HG03175 (cell line): ENCODE measurements at regions not wholly inside any gene's neighbourhood (a gene's known extent, or its start where the extent isn't known, plus 50 kb on each side); places are given as distances from the start of the nearest gene placed in this dataset.

Source experiments
- ATAC-seq: cut with Tn5 transposase; IDR thresholded peaks from one replicate; pipeline ENCODE4 v1.9.1; 2021; ENCODE audit warnings: mild to moderate bottlenecking, moderate library complexity; ENCODE audit not compliant: unreplicated experiment

DNA sequence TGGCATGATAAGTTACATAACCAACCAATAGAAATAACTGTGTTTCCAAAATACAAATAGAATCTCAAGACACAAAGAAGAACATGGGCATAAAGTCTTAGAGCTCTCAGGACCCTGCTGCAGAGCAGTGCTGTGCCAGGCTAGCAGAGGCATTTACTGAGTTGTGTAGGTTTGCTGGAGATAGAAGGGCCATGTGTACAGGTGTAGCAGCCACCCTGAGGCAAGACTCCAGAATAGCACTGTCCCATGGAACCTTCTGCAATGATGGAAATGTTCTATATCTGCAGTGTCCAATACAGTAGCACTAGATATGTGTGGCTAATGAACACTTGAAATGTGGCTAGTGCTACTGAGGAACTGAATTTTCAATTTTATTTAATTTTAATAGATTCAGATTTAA lies 267.0 kb upstream of the UMPS start:
- no peak for ATAC-seq

DNA sequence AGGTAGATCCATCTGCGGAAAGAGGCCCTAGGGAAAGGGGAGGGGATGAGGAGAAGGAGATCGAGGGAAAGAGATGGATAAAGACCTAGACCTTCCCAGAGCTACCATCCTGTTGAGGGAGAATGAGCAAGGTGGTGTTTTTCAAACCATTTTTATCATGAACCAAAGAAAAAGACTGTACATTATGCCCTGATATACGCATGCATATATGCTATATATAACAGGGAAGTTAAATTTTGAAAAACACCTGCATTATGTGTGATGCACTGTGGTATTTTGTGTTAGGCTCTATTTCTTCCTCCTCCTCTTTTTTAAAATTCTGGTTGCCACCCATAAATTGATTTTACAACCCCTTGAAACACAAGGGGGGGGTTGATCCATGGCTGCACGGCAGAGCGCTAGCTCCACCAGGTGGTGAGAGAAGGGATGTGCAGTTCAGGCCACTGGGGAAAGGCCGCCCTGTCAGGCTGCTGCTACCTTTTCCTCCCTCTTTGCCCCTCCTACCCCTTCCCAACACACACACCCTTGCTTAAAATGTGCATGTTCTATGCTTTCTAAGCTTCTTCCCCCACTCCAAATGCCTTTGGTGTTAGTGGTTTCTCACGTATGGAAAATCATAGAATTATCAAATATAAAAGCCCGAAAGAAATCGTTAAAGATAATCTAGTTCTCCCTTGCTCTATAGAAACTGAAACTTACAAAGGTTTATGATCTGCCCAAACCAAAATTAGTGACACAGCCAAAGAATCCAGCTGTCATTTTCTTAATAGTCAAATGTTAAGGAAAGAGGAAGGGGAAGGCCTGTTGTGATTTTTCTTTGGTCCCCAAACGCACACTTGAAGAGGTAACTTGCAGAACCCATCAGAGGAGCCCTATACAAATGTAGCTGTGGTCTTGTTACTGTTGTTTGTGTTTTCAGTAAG lies 262.0 kb upstream of the UMPS start:
- no peak for ATAC-seq

DNA sequence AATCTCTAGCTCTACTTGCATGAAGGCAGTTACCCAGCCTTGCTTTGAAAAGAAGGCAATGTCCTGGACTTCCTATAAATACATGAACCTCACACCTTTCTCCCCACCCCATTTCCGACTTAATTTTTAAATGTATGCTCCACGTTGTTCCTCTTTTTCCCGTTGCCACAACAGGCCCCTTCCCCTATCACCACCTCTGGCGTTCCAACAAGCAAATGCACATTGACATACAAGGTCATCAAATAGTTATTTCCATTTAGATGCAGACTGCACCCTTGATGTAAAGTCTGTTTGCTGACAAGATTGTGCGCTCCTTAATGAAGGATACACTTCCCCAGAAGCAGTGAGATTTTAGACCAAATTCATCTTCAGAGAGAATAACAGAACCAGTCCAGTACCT lies 260.7 kb upstream of the UMPS start:
- no peak for ATAC-seq

DNA sequence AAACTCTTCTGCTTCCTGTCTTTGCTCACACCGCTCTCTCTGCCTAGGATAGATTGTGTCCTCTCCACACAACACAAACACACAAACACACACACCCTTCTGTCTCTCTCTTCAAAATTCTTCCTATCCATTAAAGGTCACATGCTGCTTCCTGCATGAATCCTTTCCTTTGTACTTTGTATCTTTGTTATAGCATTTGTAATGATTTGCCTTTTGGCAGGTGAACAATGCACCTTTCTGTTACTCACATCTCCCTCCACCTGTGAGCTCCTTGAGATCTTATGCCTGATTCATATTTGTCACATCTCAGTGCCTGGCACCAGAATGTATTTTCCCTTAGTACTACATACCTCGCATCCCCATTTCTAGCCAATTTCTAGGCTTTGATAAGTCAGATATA lies 251.4 kb upstream of the UMPS start:
- ATAC-seq, result no peak

DNA sequence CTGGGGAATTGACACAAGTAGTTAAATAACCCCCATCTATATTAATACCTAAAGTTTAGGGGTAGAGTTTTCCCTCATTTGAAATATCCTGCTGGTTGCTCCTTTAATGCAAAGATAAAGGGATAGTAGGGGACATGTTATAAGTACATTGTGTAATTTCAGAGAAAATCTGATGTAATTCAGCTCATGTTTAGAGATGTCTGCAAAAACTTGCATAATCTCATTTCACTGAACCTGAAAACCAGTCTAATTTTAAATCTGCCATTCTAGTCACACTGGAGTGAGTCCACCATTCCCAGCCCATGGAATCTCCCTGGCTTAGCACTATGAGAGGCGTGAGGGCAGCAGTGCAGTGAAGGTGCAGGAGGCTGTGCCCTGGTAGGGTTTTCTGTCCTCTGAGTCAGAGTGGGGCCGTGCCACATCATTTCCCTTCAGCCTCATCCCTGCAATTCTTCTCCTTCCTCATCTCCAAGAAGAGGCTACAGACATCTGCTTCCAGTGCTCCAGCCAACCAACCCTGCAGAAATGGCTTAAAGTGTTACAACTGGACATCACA lies 246.3 kb upstream of the UMPS start:
- no peak for ATAC-seq

DNA sequence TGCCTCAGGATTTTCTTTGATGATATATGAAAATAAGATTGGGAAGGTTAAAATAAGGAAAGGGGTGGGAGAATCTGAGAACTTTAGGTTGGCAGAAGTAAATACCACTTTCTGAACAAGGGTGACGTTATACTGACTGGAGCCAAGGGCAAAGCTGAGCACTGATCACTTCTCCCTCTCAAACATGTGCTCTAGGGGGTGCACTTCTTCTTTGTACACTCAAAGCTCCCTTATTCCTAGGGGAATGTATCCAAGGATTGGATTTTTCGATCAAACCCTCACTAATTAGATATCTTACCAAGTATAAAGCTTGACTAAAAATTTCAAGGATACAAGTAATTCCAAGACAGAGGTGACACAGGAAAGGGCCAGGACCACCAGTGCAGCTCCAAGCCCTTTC lies 243.9 kb upstream of the UMPS start:
- no peak for ATAC-seq

DNA sequence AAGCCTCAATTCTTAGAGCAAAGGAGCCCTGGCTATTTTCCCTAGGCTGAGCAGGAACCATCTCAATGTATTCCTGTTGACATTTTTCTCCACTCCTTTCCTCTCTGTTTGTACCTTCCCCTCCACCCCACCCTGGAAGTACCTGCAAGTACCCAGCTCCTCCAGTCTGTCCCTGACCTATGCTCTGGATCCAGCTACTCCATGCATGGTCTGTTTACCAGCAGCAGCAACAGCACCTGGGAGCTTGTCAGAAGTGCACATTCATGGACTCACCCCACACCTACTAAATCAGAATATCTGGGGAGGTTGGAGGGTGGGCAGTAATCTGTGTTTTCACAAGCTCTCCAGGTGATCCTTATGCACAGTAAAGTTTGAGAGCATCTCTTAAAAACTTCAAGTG lies 240.7 kb upstream of the UMPS start:
- ATAC-seq, result no peak

DNA sequence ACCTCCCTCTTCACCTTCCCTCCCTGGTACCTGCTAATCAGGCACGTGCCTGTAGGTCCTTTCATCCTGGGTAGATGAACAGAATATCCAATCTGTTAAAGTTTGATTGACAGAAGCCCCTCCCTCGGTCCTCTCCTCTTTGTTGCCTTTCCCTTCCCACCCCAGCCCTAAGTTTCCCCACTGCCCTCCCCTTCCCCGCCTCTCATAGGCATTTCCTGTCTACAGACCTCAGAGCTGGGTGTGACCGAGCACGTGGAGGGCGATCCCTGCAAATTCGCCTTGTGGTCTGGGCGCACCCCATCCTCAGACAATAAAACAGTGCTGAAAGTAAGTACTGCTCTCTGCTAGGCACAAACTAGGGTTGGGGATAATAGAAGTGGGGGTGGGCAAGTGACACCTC lies 239.2 kb upstream of the UMPS start:
- no peak for ATAC-seq

DNA sequence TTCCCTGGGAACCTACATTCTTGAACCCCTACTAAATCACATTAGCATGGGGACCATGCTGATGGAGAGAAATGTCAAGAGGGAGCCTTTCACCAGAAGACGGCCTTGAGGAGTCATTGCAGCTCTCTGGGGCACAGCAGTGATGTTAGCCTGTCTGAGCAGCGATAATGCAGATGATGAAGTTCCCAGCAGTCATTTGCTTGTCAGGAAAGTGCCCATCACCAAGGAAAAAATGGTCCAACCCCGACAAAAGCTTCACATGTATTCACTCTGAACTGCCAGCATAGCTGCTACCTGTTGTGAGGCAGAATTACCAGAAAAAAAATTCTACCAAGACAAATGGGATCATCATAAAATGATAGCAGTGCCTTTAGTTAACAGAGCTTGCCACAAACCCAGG lies 238.4 kb upstream of the UMPS start:
- ATAC-seq, result no peak

DNA sequence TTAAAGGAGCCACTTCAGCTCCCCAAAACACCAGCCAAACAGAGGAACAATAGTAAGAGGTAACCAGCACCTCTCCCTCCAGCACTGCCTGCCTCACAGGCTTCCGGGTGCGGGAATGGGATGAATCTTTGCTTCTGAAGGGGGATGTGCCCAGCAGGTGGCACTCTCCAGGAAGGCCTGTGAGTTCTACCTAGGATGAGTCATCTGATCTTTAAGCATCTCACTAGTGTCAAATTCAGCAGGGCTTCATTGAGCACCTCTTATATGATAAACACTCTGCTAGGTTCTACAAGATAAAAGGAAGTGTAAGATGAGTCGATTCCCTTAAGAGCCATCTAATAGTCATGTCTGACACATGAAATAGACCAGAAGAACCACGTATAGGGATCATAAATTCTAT lies 237.4 kb upstream of the UMPS start:
- no peak for ATAC-seq

DNA sequence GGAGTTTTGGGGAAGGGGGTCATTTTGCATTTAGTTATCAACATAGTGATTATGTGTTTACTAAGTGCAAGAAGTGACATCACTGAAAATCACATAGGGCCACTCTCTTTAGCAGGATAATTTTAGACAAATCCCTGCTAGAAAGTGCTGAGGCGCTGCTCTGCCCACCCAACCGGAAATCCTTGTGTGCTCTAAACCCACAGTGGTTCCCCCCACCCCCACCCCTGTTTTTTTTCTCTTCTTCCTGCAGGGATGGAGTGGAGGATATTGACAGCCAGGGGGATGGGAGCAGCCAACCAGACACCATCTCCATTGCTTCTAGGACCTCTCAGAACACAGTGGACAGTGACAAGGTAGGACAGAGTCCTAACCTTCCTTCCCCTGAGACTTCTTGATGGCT lies 234.2 kb upstream of the UMPS start:
- no peak for ATAC-seq

DNA sequence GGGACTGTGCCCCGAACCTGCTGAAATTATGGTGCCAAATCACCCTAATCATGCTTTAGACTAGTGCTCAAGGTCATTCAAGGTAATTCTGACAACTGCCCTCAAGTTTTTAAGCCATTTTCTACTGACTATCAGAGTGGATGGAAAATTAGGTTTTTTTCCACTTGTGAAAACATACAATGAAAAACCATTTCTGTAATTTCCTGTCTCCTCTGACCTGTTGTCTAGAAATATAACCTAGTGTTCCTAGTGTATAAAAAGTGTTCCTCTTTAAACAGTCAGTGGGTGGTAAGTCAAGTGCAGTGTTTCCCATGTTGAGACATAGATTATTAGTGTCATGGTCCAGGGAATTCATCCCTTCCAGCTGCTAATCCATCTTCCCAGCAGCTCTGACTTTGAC lies 232.8 kb upstream of the UMPS start:
- ATAC-seq, result no peak

DNA sequence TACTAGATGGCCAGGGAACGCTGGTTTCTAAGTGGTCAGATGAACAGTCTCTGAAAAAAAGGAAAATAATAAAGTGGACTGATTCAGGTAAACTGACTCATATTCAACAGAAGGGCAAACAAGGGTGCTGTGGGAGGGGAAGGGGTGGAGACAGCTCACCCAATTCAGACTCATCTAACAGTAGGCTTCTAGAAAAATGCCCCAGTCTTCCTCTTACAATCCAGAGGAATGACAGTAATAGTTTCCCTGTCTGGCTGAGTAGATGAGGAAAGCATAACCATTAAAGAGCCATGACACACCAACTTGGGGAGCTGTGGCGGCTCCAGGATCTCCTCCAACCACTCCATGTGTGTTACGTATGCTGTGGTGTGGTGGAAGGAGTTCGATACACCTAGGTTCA lies 231.4 kb upstream of the UMPS start:
- ATAC-seq, result no peak

DNA sequence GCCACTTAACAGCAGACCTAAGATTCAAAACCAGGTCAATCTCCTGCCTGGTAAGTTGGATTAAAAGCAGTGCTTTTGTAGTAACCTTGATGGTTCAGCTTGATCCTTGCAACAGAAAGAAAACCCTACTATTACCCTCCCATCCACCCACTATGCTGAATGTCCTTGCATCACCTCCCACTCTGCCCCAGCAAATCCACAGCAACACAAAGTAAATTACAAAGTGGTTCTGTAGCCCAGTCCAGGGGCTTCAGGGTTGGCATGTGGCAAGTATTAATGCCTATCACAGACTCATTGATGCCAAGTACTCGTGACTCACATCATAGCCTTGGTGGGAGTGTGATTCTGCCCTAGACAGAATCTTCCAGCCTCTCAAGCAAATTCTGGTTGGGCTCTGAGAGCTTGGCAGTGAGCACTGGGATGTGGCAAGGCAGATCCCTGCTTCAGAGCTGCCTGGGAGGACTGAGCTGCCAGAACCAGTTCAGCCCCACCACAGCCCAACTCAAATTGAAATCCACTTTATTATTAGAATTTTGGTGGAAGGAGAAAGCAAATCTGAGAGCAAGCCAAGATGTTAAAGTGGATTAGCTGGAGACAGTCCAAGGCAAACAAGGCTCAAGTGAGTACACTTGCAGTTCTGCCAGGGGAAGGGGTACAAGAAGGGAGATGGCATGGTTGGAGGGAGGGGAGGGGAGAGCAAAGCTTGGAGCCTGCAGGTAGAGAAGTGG lies 225.8 kb upstream of the UMPS start:
- ATAC-seq, result no peak

DNA sequence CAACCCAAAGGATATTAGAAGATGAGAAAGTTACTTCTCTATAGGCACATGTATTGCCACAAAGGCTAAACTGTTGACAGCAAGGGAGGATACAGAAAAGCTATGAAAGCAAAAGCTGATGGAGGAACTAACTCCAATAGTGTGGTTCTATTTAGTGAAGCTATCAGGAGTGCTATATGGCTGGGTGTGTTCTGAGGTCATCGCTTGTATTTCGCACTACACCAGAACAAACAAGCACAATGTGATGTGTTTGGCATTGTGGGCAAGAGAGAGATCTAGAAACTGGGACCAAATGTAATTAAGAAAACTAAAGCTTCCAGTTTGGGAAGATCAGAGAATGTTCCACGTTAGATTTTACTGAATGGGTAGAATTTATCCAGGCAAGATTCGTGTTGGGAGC lies 220.4 kb upstream of the UMPS start:
- ATAC-seq, result no peak

DNA sequence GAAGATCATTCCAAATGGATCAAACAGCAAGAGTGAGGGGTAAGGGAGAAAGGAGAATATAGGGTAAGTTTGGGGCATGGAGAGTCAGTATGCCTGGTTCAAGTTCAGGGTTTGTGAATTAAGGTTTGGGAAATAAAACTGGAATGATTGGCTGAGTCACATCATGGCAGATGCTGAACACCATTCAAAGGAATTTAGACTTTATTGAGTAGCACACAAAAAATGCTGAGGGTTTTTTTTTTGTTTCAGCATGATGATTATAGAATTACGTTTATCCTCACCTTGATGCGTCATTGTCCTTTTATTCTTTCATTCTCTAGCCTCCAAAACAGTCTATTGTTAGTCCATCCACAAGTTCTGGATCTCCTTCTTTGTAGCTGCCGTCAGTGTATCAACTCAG lies 220.0 kb upstream of the UMPS start:
- ATAC-seq, result no peak

DNA sequence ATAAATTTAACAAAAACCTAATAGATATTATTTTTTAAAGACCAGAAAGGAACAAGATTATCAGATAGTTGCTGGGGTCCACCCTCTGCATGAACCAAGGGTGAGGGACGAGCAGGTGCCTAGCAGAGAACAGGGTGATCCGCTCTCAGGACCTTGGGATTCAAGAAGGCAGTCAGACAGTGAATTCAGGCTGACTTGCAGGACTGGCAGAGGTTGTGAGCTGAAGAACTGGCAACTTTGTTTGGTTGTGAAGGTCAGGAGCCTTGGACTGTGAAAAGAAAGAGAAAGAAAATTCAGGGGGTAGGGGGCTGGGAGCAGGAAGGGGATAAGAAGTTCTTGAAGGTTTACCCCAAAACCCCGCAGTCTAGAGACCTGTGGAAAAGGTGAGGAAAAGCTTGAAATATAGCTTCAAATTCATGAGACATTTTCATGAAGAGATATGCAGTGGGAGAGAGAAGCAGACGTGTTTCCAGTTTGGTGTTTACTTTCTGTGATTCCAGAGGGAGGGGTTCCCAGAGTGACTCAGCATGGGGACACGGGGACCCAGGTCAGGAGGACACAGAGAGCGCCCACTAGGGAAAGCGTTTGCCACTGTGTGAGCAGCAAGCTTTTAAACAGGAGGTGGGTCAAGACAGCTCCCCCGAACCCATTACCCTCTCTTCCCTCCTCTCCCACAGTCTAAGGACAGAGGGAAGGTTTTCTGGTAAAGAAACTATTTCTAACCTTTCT lies 217.2 kb upstream of the UMPS start:
- ATAC-seq, result no peak

DNA sequence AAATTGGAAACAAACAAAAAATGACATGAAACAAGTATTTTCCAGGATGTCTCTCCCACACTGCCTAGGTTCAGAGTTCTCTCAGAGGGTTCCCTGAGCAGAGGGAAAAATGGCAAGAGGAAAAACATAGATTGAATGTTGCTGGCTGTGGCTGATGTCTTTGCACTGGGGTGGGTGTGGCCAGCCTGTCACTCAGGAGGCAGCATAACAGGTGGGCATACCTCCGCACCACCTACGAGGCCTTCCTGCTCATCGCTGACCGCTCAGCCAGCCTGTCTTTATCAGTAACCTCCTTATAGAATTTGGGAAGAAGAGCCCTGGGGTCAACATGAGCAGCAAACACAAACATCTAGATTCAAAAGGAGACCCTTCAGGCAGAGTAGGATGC lies 216.6 kb upstream of the UMPS start:
- no peak for ATAC-seq

DNA sequence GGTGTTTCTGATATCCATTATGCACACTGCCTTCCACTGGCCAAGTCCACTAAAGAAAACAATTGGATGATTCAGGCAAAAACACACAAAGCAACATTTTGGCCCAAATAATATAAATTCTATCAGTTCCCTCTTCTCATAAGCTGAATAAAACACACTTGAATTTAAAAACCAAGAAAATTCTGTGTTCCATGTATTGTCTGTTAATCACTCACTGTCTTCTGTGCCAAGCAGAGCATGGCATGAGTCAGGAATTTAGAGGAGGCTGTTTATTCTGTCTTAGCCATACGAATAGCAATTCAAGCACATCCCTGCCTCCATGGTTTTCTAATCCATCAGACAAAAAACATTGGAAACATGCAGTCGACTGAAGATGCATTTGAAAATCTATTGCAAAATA lies 215.6 kb upstream of the UMPS start:
- ATAC-seq, result no peak

DNA sequence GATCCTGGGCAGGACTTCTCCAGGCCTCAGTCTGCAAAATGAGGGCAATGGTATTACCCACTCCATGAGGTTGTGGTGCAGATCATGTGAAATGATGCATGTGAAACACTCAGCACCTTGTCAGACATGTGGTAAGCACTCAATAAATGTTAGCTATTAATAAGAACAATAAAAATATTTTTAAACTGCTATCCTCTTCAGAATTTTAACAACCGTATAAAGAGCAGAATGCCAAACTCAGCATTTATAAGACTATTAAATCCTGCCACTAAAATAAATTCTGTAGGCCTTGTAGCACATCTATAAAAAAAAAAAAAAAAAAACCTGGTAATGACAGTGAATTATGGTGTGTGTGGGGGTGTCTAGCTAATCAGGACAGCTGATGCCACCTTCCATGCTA lies 213.9 kb upstream of the UMPS start:
- ATAC-seq, result no peak

DNA sequence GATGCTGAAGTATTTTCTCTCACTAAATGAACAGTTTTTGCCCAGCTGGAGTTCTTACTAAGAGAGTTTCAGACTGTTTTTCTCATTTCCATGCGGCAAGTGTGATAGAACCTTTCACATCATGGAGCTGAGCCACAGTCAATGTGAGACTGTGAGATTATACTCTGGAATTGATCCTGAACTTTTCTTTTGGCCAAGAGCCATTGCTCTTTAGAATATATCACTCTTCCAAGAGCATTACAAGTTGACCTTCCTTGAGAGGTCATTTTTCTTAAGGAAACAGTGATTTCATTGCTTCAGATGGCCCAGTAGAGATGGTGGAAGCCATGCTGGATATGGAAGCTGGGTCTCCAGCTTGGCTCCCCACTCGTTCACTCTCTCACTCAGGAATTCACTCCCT lies 212.9 kb upstream of the UMPS start:
- no peak for ATAC-seq

DNA sequence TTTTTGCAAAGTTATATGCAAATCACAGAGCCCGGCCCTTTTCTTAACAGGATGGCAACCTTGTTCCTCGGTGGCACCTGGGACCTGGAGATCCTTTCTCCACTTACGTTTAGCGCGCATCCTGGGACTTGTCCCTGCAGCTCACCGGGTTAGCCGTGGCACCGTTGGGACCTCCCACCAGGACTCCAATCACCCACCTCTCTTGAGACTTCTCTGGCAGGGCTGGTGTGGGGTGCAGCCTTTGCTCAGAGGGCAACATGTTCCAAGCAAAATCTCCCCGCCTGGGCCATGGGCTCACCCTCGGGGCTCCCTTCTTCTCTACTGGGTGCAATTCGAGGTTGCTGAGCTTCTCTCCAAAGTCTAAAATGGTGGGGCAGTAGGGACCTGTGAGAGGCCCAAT lies 211.9 kb upstream of the UMPS start:
- ATAC-seq, result no peak
